ENCODE measurements at regions not wholly inside any gene's neighbourhood (a gene's known extent, or its start where the extent isn't known, plus 50 kb on each side); places are given as distances from the start of the nearest gene placed in this dataset.
"Not testable (repeated sequence)": the region's sequence is repeated elsewhere in the genome, so short reads cannot be mapped to it uniquely, and the experiment has no call there.

- CTCF ChIA-PET, H3K4me3 Mint-ChIP-seq, H3K36me3 Mint-ChIP-seq: not testable (repeated sequence)
Observed at GRCh38 chr1:87992536-87992935, 663.9 kb downstream of the LMO4 start.

GRCh38 chr1:87993051-87993450 is 664.4 kb downstream of the LMO4 start:
- Mint-ChIP-seq H3K4me1 (no peaks in the 10 kb centered on the region), H3K27ac (no peak overlapping the region), H3K9me3 (ENCODE audit: low read depth) (no peaks in the 10 kb centered on the region), H3K27me3 (no peaks in the 10 kb centered on the region), H3K4me3 (no peak overlapping the region), H3K36me3 (no peaks in the 10 kb centered on the region)
- no peak for ATAC-seq
- no peak for DNase-seq
- CTCF ChIA-PET, result no interaction called here

More at GRCh38 chr1:87992536-87992935, 663.9 kb downstream of the LMO4 start:
- not testable (repeated sequence) for H3K27ac Mint-ChIP-seq; DNase-seq; ATAC-seq; H3K4me1 Mint-ChIP-seq; H3K27me3 Mint-ChIP-seq; H3K9me3 Mint-ChIP-seq (ENCODE audit: low read depth)

- no peak overlapping the region for H3K27ac Mint-ChIP-seq
- H3K36me3 Mint-ChIP-seq, result no peaks in the 10 kb centered on the region
- DNase-seq, result no peak
- H3K9me3 Mint-ChIP-seq (ENCODE audit: low read depth), result no peaks in the 10 kb centered on the region
- H3K27me3 Mint-ChIP-seq, result peaks cover 3% of the 10 kb centered on the region
- ATAC-seq, result no peak
- no peak overlapping the region for H3K4me3 Mint-ChIP-seq
- CTCF ChIA-PET, result no interaction called here
- H3K4me1 Mint-ChIP-seq, result no peaks in the 10 kb centered on the region
Observed at GRCh38 chr1:87999852-88000251, 671.2 kb downstream of the LMO4 start.

- Mint-ChIP-seq H3K9me3 (ENCODE audit: low read depth) (no peaks in the 10 kb centered on the region), H3K36me3 (no peaks in the 10 kb centered on the region), H3K4me1 (no peaks in the 10 kb centered on the region), H3K27ac (no peak overlapping the region), H3K4me3 (no peak overlapping the region), H3K27me3 (peaks cover 5% of the 10 kb centered on the region)
- no peak for DNase-seq
- CTCF ChIA-PET, result no interaction called here
- no peak for ATAC-seq
Observed at GRCh38 chr1:88001460-88001859, 672.8 kb downstream of the LMO4 start.

- Mint-ChIP-seq H3K27me3 (peaks cover 5% of the 10 kb centered on the region), H3K4me1 (no peaks in the 10 kb centered on the region), H3K36me3 (no peaks in the 10 kb centered on the region), H3K4me3 (no peak overlapping the region), H3K27ac (no peak overlapping the region), H3K9me3 (ENCODE audit: low read depth) (no peaks in the 10 kb centered on the region)
- CTCF ChIA-PET, result no interaction called here
- ATAC-seq (no peak), DNase-seq (no peak)
Observed at GRCh38 chr1:88003255-88003654, 674.6 kb downstream of the LMO4 start.

GRCh38 chr1:88009916-88010315 is 674.2 kb upstream of the PKN2 start:
- no peaks in the 10 kb centered on the region for H3K9me3 Mint-ChIP-seq (ENCODE audit: low read depth)
- no peak for ATAC-seq
- H3K36me3 Mint-ChIP-seq, result no peaks in the 10 kb centered on the region
- H3K27ac Mint-ChIP-seq, result no peak overlapping the region
- peaks cover 5% of the 10 kb centered on the region for H3K27me3 Mint-ChIP-seq
- no peak for DNase-seq
- no peaks in the 10 kb centered on the region for H3K4me1 Mint-ChIP-seq
- CTCF ChIA-PET, result no interaction called here
- H3K4me3 Mint-ChIP-seq, result no peak overlapping the region

GRCh38 chr1:88013485-88013884 is 670.6 kb upstream of the PKN2 start:
- no peaks in the 10 kb centered on the region for H3K36me3 Mint-ChIP-seq
- H3K4me1 Mint-ChIP-seq, result no peaks in the 10 kb centered on the region
- no peak for DNase-seq
- CTCF ChIA-PET, result no interaction called here
- no peak overlapping the region for H3K27ac Mint-ChIP-seq
- no peak for ATAC-seq
- H3K4me3 Mint-ChIP-seq, result no peak overlapping the region
- no peaks in the 10 kb centered on the region for H3K9me3 Mint-ChIP-seq (ENCODE audit: low read depth)
- peaks cover 3% of the 10 kb centered on the region for H3K27me3 Mint-ChIP-seq

- no peaks in the 10 kb centered on the region for H3K36me3 Mint-ChIP-seq
- H3K4me1 Mint-ChIP-seq, result no peaks in the 10 kb centered on the region
- CTCF ChIA-PET, result no interaction called here
- ATAC-seq (no peak), DNase-seq (no peak)
- H3K27me3 Mint-ChIP-seq, result peaks cover 3% of the 10 kb centered on the region
- no peak overlapping the region for H3K4me3 Mint-ChIP-seq
- H3K9me3 Mint-ChIP-seq (ENCODE audit: low read depth), result no peaks in the 10 kb centered on the region
- no peak overlapping the region for H3K27ac Mint-ChIP-seq
Observed at GRCh38 chr1:88014131-88014530, 669.9 kb upstream of the PKN2 start.

- no peaks in the 10 kb centered on the region for H3K4me1 Mint-ChIP-seq
- no peaks in the 10 kb centered on the region for H3K9me3 Mint-ChIP-seq (ENCODE audit: low read depth)
- H3K27me3 Mint-ChIP-seq, result no peaks in the 10 kb centered on the region
- CTCF ChIA-PET, result no interaction called here
- DNase-seq (no peak), ATAC-seq (no peak)
- H3K36me3 Mint-ChIP-seq, result no peaks in the 10 kb centered on the region
- no peak overlapping the region for H3K27ac Mint-ChIP-seq
- no peak overlapping the region for H3K4me3 Mint-ChIP-seq
Observed at GRCh38 chr1:88016947-88017346, 667.1 kb upstream of the PKN2 start.

GRCh38 chr1:88021529-88021928 is 662.5 kb upstream of the PKN2 start:
- Mint-ChIP-seq H3K36me3 (no peaks in the 10 kb centered on the region), H3K27ac (no peak overlapping the region), H3K9me3 (ENCODE audit: low read depth) (no peaks in the 10 kb centered on the region), H3K27me3 (no peaks in the 10 kb centered on the region), H3K4me3 (no peak overlapping the region), H3K4me1 (no peaks in the 10 kb centered on the region)
- CTCF ChIA-PET, result no interaction called here
- DNase-seq (no peak), ATAC-seq (no peak)

- Mint-ChIP-seq H3K4me1 (no peaks in the 10 kb centered on the region), H3K4me3 (no peak overlapping the region), H3K27ac (no peak overlapping the region), H3K36me3 (no peaks in the 10 kb centered on the region), H3K27me3 (no peaks in the 10 kb centered on the region), H3K9me3 (ENCODE audit: low read depth) (no peaks in the 10 kb centered on the region)
- CTCF ChIA-PET, result no interaction called here
- ATAC-seq (no peak), DNase-seq (no peak)
Observed at GRCh38 chr1:88022516-88022915, 661.6 kb upstream of the PKN2 start.

GRCh38 chr1:88029142-88029541 is 654.9 kb upstream of the PKN2 start:
- H3K36me3 Mint-ChIP-seq, result no peaks in the 10 kb centered on the region
- ATAC-seq (no peak), DNase-seq (no peak)
- H3K27me3 Mint-ChIP-seq, result peaks cover 3% of the 10 kb centered on the region
- H3K9me3 Mint-ChIP-seq (ENCODE audit: low read depth), result no peaks in the 10 kb centered on the region
- no peak overlapping the region for H3K4me3 Mint-ChIP-seq
- no peak overlapping the region for H3K27ac Mint-ChIP-seq
- CTCF ChIA-PET, result no interaction called here
- no peaks in the 10 kb centered on the region for H3K4me1 Mint-ChIP-seq

GRCh38 chr1:88029899-88030298 is 654.2 kb upstream of the PKN2 start:
- Mint-ChIP-seq H3K4me1 (no peaks in the 10 kb centered on the region), H3K27ac (no peak overlapping the region), H3K9me3 (ENCODE audit: low read depth) (no peaks in the 10 kb centered on the region), H3K4me3 (no peak overlapping the region), H3K27me3 (peaks cover 3% of the 10 kb centered on the region), H3K36me3 (no peaks in the 10 kb centered on the region)
- no peak for ATAC-seq
- CTCF ChIA-PET, result no interaction called here
- DNase-seq, result no peak

- ATAC-seq, result no peak
- DNase-seq, result no peak
- Mint-ChIP-seq H3K27ac (no peak overlapping the region), H3K9me3 (ENCODE audit: low read depth) (peaks cover 5% of the 10 kb centered on the region), H3K36me3 (no peaks in the 10 kb centered on the region), H3K4me3 (no peak overlapping the region), H3K4me1 (no peaks in the 10 kb centered on the region), H3K27me3 (no peaks in the 10 kb centered on the region)
- CTCF ChIA-PET, result no interaction called here
Observed at GRCh38 chr1:88035578-88035977, 648.5 kb upstream of the PKN2 start.

GRCh38 chr1:88036345-88037014 is 647.6 kb upstream of the PKN2 start:
- Mint-ChIP-seq H3K27me3 (no peaks in the 10 kb centered on the region), H3K27ac (no peak overlapping the region), H3K4me3 (no peak overlapping the region), H3K9me3 (ENCODE audit: low read depth) (peaks cover 5% of the 10 kb centered on the region), H3K4me1 (no peaks in the 10 kb centered on the region), H3K36me3 (no peaks in the 10 kb centered on the region)
- DNase-seq (no peak), ATAC-seq (no peak)
- CTCF ChIA-PET, result no interaction called here
